ENCODE measurements at regions not wholly inside any gene's neighbourhood (a gene's known extent, or its start where the extent isn't known, plus 50 kb on each side); places are given as distances from the start of the nearest gene placed in this dataset.

- no peak for TF ChIP-seq CTCF (IDR thresholded peaks at IDR 0.05)
- TF ChIP-seq POLR2A (IDR thresholded peaks at IDR 0.05): no peak
These were observed 431.3 kb upstream of the MYT1L start for GRCh38 chr2:2762166-2762908.

Measured in thyroid gland (tissue), 4 donors.